Ovary (tissue), 7 donors: ENCODE measurements at regions not wholly inside any gene's neighbourhood (a gene's known extent, or its start where the extent isn't known, plus 50 kb on each side); places are given as distances from the start of the nearest gene placed in this dataset.
A peak's percentile ranks its signal among the peaks of the same experiment; 100 is the strongest.

Experiments used
- DNase-seq, 5 donors: peaks; one replicate each; pipeline ENCODE4 v3.0.0-alpha.2; 2019 to 2020
- H3K27ac ChIP-seq, 2 donors: fragments of 200-600 bp; one replicate each; pipeline versions ENCODE4 v1.5.1 to v1.8.0; 2019 to 2022
- H3K27me3 ChIP-seq: fragments of 200-600 bp; one replicate; pipeline ENCODE4 v1.8.0; 2022
- H3K36me3 ChIP-seq: fragments of 200-600 bp; sonication (generic); one replicate; pipeline ENCODE4 v1.5.1; 2019
- H3K4me1 ChIP-seq: one replicate; pipeline ENCODE4 v1.8.1; 2013; ENCODE audit warnings: mild to moderate bottlenecking, moderate library complexity; ENCODE audit not compliant: insufficient read depth
- H3K4me3 ChIP-seq: fragments of 200-600 bp; sonication (generic); one replicate; pipeline ENCODE4 v1.5.1; 2017
- H3K9me3 ChIP-seq, 2 donors: fragments of 200-600 bp in 1 of 2; sonication (generic) in 1 of 2; one replicate each; pipeline versions ENCODE4 v1.5.1 to v1.8.1; 2013 to 2019; ENCODE audit warnings: mild to moderate bottlenecking in 1 of 2, moderate library complexity in 1 of 2
- CTCF ChIP-seq, 3 donors: fragments of 450-650 bp in 2 of 3; fragments of 200-600 bp in 1 of 3; IDR thresholded peaks; one replicate each; pipeline versions ENCODE4 v1.5.1 to v1.8.0; 2016 to 2022; ENCODE audit warnings: antibody characterized with exemption in 3 of 3, mild to moderate bottlenecking in 1 of 3
- EP300 ChIP-seq: sonication (generic); formaldehyde crosslinking; IDR thresholded peaks from one replicate; pipeline ENCODE4 v1.6.1; 2017; ENCODE audit warnings: antibody characterized with exemption
- POLR2A ChIP-seq: fragments of 450-650 bp; IDR thresholded peaks from one replicate; pipeline ENCODE4 v1.6.1; 2017; ENCODE audit warnings: antibody characterized with exemption, mild to moderate bottlenecking, moderate library complexity
- WGBS, 3 donors: extraction: QIAGEN DNeasy Blood & Tissue Kit in 1 of 3; methylation state at CpG; one replicate each; pipeline versions ENCODE4 v1.1.5 to v1.1.7; 2013 to 2017; 5-methylcytosine and 5-hydroxymethylcytosine counted together
- intact Hi-C, 4 donors: fragments of 100-400 bp; cut with DNase I; formaldehyde crosslinking; loops; one replicate each; pipeline versions ENCODE4 v1.11.0 to v1.15.1; 2022 to 2023
- donor health status: DM: no; HTN: no; CAD: no; lungs with moderate emphysema.
- donor health status: DM: no; HTN: no; CAD: no.
- donor health status: Bipolar disorder and iron deficiency.
- donor health status: DM: no; HTN: no; CAD: no.
- donor health status: DM: yes; HTN: yes; CAD: no.

- no peaks in the 10 kb centered on the region for H3K36me3 ChIP-seq
- no peaks in the 10 kb centered on the region for H3K4me1 ChIP-seq
- H3K9me3 ChIP-seq: no peaks in the 10 kb centered on the region
- intact Hi-C loops: no loop called here
- peak in 4 of 5 donors; percentile 7 to 30 (median 16) for DNase-seq
- no peaks in the 10 kb centered on the region for H3K27me3 ChIP-seq
- H3K4me3 ChIP-seq: no peak overlapping the region
- 87 to 90% (median 90%) methylated on average over 30 of the region's 30 CpGs for WGBS, 3 donors
- no peak for TF ChIP-seq EP300
- TF ChIP-seq CTCF (IDR thresholded peaks at IDR 0.05): no peak
- TF ChIP-seq POLR2A: no peak
- no peak overlapping the region for H3K27ac ChIP-seq
Observed at GRCh38 chr6:170051229-170052172, 239.4 kb downstream of the DLL1 start.

- H3K36me3 ChIP-seq: no peaks in the 10 kb centered on the region
- intact Hi-C loops: no loop called here
- H3K4me3 ChIP-seq: no peak overlapping the region
- 89 to 94% (median 93%) methylated on average over 15 of the region's 15 CpGs for WGBS, 3 donors
- DNase-seq: peak in 3 of 5 donors; percentile 6 to 30 (median 11)
- no peak overlapping the region for H3K27ac ChIP-seq
- H3K9me3 ChIP-seq: no peaks in the 10 kb centered on the region
- TF ChIP-seq CTCF (IDR thresholded peaks at IDR 0.05) (no peak), POLR2A (no peak), EP300 (no peak)
- no peaks in the 10 kb centered on the region for H3K27me3 ChIP-seq
- H3K4me1 ChIP-seq: no peaks in the 10 kb centered on the region
Observed at GRCh38 chr6:170050591-170051041, 240.3 kb downstream of the DLL1 start.

- Histone ChIP-seq H3K27ac (no peak overlapping the region), H3K36me3 (no peaks in the 10 kb centered on the region), H3K4me1 (no peaks in the 10 kb centered on the region), H3K9me3 (no peaks in the 10 kb centered on the region), H3K4me3 (no peak overlapping the region), H3K27me3 (no peaks in the 10 kb centered on the region)
- DNase-seq: peak; percentile 66 to 91 (median 85)
- TF ChIP-seq EP300: no peak
- TF ChIP-seq POLR2A: no peak
- no peak for TF ChIP-seq CTCF (IDR thresholded peaks at IDR 0.05)
- 46 to 51% (median 49%) methylated on average over 32 to 38 of the region's 38 CpGs for WGBS, 3 donors
- intact Hi-C loops: no loop called here
Observed at GRCh38 chr6:170049641-170050561, 241.0 kb downstream of the DLL1 start.

GRCh38 chr6:170048615-170049256 lies 242.1 kb downstream of the DLL1 start:
- 79 to 91% (median 86%) methylated on average over 14 to 16 of the region's 16 CpGs for WGBS, 3 donors

More at GRCh38 chr6:170048615-170049256, 242.1 kb downstream of the DLL1 start:
- intact Hi-C loops: no loop called here
- H3K27me3 ChIP-seq: no peaks in the 10 kb centered on the region
- H3K4me1 ChIP-seq: no peaks in the 10 kb centered on the region
- H3K4me3 ChIP-seq: no peak overlapping the region
- H3K27ac ChIP-seq: no peak overlapping the region
- peak in 4 of 5 donors; percentile 6 to 38 (median 18) for DNase-seq
- H3K9me3 ChIP-seq: no peaks in the 10 kb centered on the region
- TF ChIP-seq EP300 (no peak), POLR2A (no peak), CTCF (IDR thresholded peaks at IDR 0.05) (no peak)
- H3K36me3 ChIP-seq: no peaks in the 10 kb centered on the region
